ENCODE measurements at regions not wholly inside any gene's neighbourhood (a gene's known extent, or its start where the extent isn't known, plus 50 kb on each side); places are given as distances from the start of the nearest gene placed in this dataset.
"Not testable (repeated sequence)": the region's sequence is repeated elsewhere in the genome, so short reads cannot be mapped to it uniquely, and the experiment has no call there.

DNA sequence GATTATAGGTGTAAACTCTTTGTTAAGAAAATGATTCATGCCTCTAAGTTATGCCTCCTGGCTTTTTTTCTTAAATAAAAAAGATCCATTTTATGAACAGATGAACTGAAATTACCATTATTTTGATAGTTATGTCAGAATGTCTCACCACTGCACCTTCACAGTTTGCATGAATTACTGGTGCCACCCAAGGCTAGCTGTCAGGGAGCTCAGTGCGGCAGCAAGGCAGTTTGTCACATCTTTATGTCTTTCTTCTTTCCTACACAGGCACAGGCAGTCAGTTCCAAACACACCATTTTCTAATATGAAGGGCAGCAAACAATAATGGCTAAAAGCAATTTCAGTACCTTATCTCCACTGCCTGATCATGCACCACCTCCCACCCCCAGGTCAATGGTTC, 147.7 kb downstream of the SREK1 start:
- ChIA-PET POLR2A (no interaction called here), CTCF (no interaction called here)
- Histone ChIP-seq H3K4me3 (ENCODE audit: low read depth, low read length) (no peak overlapping the region), H3K4me1 (ENCODE audit: control insufficient read depth, insufficient read depth, low read length) (no peaks in the 10 kb centered on the region), H3K9me3 (ENCODE audit: control insufficient read depth, insufficient read depth, low read depth, low read length) (no peaks in the 10 kb centered on the region), H3K27ac (ENCODE audit: extremely low read depth, low read depth, low read length) (no peak overlapping the region), H3K36me3 (ENCODE audit: control insufficient read depth in 2 of 2, insufficient read depth in 1 of 2, low read length in 2 of 2) (no peaks in the 10 kb centered on the region)
- TF ChIP-seq EGR2 (tag by site-specific recombination; IDR thresholded peaks at IDR 0.05; ENCODE audit: low read depth), result no peak
- TF ChIP-seq, protein P1, sequence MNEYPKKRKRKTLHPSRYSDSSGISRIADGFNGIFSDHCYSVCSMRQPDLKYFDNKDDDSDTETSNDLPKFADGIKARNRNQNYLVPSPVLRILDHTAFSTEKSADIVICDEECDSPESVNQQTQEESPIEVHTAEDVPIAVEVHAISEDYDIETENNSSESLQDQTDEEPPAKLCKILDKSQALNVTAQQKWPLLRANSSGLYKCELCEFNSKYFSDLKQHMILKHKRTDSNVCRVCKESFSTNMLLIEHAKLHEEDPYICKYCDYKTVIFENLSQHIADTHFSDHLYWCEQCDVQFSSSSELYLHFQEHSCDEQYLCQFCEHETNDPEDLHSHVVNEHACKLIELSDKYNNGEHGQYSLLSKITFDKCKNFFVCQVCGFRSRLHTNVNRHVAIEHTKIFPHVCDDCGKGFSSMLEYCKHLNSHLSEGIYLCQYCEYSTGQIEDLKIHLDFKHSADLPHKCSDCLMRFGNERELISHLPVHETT (tag by site-specific recombination; IDR thresholded peaks at IDR 0.05), result no peak
- TF ChIP-seq ZNF561 (tag by site-specific recombination; IDR thresholded peaks at IDR 0.05; ENCODE audit: borderline replicate concordance), result no peak
- no peak for TF ChIP-seq SCRT1 (tag by site-specific recombination; IDR thresholded peaks at IDR 0.05; ENCODE audit: borderline replicate concordance)
- no peak for TF ChIP-seq ZNF426 (tag by site-specific recombination; IDR thresholded peaks at IDR 0.05)
- TF ChIP-seq ZNF660 (tag by site-specific recombination; IDR thresholded peaks at IDR 0.05), result no peak

DNA sequence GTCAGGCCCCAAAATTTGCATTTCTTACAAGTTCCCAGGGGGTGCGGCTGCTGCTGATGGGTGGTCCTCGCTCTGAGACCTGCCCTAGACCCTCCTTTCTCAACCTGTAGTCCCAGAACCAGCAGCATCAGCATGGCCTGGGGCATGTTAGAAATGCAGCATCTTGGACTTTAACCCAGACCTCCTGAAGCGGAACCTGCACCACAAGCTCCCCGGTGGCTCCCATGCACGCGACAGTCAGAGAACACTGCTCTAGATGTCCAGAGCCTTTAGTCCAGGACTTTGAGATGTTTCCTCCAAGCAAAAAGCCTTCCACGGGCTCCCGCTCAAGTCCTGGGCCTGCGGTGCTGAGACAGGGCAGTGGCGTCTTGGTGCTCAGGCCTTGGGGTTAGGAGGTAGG, 149.8 kb downstream of the SREK1 start:
- H3K4me1 ChIP-seq (ENCODE audit: control insufficient read depth, insufficient read depth, low read length); H3K27ac ChIP-seq (ENCODE audit: extremely low read depth, low read depth, low read length); POLR2A ChIA-PET; H3K36me3 ChIP-seq (ENCODE audit: control insufficient read depth in 2 of 2, insufficient read depth in 1 of 2, low read length in 2 of 2); H3K9me3 ChIP-seq (ENCODE audit: control insufficient read depth, insufficient read depth, low read depth, low read length); H3K4me3 ChIP-seq (ENCODE audit: low read depth, low read length): not testable (repeated sequence)
- CTCF ChIA-PET, result interaction anchor here (0.7 kb wide), 1 partner anchor 82 kb away, joined by 4 read pairs; no protein-coding TSS in a partner anchor

DNA sequence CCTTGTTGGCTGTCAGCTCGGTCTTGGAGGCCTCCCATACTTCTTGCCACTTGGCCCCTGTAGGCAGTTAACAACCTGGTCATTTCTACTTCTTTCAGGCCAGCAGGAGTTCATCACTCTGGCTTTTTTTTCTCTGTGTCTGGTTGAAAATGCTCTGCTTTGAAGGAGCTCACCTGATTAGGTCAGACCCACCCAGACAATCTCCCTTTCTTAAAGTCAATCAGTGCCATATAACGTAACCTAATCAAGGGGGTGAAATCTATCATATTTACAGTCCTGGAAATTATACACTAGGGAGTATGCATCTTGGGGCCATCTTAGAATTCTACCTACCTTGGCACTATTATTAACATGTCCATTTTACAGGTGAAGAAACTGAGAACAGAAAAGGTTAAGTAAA, 155.4 kb downstream of the SREK1 start:
- Histone ChIP-seq H3K9me3 (ENCODE audit: control insufficient read depth, insufficient read depth, low read depth, low read length) (no peaks in the 10 kb centered on the region), H3K36me3 (ENCODE audit: control insufficient read depth in 2 of 2, insufficient read depth in 1 of 2, low read length in 2 of 2) (no peaks in the 10 kb centered on the region), H3K4me1 (ENCODE audit: control insufficient read depth, insufficient read depth, low read length) (no peaks in the 10 kb centered on the region), H3K4me3 (ENCODE audit: low read depth, low read length) (no peak overlapping the region), H3K27ac (ENCODE audit: extremely low read depth, low read depth, low read length) (no peak overlapping the region)
- TF ChIP-seq, protein P2, sequence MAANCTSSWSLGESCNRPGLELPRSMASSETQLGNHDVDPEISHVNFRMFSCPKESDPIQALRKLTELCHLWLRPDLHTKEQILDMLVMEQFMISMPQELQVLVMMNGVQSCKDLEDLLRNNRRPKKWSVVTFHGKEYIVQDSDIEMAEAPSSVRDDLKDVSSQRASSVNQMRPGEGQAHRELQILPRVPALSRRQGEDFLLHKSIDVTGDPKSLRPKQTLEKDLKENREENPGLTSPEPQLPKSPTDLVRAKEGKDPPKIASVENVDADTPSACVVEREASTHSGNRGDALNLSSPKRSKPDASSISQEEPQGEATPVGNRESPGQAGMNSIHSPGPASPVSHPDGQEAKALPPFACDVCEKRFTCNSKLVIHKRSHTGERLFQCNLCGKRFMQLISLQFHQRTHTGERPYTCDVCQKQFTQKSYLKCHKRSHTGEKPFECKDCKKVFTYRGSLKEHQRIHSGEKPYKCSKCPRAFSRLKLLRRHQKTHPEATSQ (tag by site-specific recombination; IDR thresholded peaks at IDR 0.05), result no peak
- TF ChIP-seq ZNF10 (tag by site-specific recombination; IDR thresholded peaks at IDR 0.05), result peak; percentile 95
- ChIA-PET CTCF (interaction anchor here (0.6 to 1.5 kb wide), 5 partner anchors 8 to 665 kb away, joined by 3 to 6 read pairs (median 3); no protein-coding TSS in a partner anchor), POLR2A (interaction anchor here (0.5 kb wide), 1 partner anchor 345 kb away, joined by 4 read pairs; no protein-coding TSS in a partner anchor)

DNA sequence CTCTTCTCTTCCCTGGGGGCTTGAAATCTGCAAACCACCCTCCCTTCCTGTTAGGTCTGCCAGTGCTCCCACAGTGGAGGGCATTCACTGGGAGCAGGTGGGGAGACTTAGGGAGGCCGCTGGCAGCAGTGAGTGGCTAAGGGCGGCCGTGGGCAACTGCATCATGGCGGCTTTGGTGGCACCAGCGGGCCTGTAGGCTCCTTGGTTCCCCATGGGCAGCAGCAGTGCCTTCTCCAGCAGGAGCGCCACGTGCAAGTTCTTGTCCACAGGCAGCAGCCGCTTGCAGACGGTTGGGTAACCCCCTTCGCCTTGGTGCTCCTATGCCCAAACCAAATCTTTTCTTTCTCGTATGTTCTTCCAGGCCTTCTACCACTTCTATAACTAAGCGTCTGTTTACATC, 158.2 kb downstream of the SREK1 start:
- no peaks in the 10 kb centered on the region for H3K36me3 ChIP-seq (ENCODE audit: control insufficient read depth in 2 of 2, insufficient read depth in 1 of 2, low read length in 2 of 2)
- no peak overlapping the region for H3K4me3 ChIP-seq (ENCODE audit: low read depth, low read length)
- CTCF ChIA-PET, result interaction anchor here (0.5 kb wide), 2 partner anchors 427 to 468 kb away, joined by 3 to 4 read pairs; no protein-coding TSS in a partner anchor
- no peak overlapping the region for H3K27ac ChIP-seq (ENCODE audit: extremely low read depth, low read depth, low read length)
- POLR2A ChIA-PET, result no interaction called here
- H3K9me3 ChIP-seq (ENCODE audit: control insufficient read depth, insufficient read depth, low read depth, low read length), result no peaks in the 10 kb centered on the region
- H3K4me1 ChIP-seq (ENCODE audit: control insufficient read depth, insufficient read depth, low read length), result no peaks in the 10 kb centered on the region
- no peak for TF ChIP-seq ZNF214 (tag by site-specific recombination; IDR thresholded peaks at IDR 0.05; ENCODE audit: borderline replicate concordance)
- no peak for TF ChIP-seq SP3 (tag by site-specific recombination; IDR thresholded peaks at IDR 0.05)
- no peak for TF ChIP-seq ZNF571 (tag by site-specific recombination; IDR thresholded peaks at IDR 0.05)
- no peak for TF ChIP-seq ZNF169 (tag by site-specific recombination; IDR thresholded peaks at IDR 0.05)
- TF ChIP-seq ZIC2 (tag by site-specific recombination; IDR thresholded peaks at IDR 0.05), result no peak
- no peak for TF ChIP-seq ZNF354C (tag by site-specific recombination; IDR thresholded peaks at IDR 0.05; ENCODE audit: borderline replicate concordance, low read depth)
- no peak for TF ChIP-seq GLIS2 (tag by site-specific recombination; IDR thresholded peaks at IDR 0.05)
- TF ChIP-seq ZBTB8A (tag by site-specific recombination; IDR thresholded peaks at IDR 0.05), result no peak
- TF ChIP-seq, protein P3, sequence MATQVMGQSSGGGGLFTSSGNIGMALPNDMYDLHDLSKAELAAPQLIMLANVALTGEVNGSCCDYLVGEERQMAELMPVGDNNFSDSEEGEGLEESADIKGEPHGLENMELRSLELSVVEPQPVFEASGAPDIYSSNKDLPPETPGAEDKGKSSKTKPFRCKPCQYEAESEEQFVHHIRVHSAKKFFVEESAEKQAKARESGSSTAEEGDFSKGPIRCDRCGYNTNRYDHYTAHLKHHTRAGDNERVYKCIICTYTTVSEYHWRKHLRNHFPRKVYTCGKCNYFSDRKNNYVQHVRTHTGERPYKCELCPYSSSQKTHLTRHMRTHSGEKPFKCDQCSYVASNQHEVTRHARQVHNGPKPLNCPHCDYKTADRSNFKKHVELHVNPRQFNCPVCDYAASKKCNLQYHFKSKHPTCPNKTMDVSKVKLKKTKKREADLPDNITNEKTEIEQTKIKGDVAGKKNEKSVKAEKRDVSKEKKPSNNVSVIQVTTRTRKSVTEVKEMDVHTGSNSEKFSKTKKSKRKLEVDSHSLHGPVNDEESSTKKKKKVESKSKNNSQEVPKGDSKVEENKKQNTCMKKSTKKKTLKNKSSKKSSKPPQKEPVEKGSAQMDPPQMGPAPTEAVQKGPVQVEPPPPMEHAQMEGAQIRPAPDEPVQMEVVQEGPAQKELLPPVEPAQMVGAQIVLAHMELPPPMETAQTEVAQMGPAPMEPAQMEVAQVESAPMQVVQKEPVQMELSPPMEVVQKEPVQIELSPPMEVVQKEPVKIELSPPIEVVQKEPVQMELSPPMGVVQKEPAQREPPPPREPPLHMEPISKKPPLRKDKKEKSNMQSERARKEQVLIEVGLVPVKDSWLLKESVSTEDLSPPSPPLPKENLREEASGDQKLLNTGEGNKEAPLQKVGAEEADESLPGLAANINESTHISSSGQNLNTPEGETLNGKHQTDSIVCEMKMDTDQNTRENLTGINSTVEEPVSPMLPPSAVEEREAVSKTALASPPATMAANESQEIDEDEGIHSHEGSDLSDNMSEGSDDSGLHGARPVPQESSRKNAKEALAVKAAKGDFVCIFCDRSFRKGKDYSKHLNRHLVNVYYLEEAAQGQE (tag by site-specific recombination; IDR thresholded peaks at IDR 0.05), result no peak
- no peak for TF ChIP-seq ZNF211 (tag by site-specific recombination; IDR thresholded peaks at IDR 0.05; ENCODE audit: low read depth)
- no peak for TF ChIP-seq ZNF510 (tag by site-specific recombination; IDR thresholded peaks at IDR 0.05; ENCODE audit: insufficient replicate concordance)
- TF ChIP-seq, protein P4, sequence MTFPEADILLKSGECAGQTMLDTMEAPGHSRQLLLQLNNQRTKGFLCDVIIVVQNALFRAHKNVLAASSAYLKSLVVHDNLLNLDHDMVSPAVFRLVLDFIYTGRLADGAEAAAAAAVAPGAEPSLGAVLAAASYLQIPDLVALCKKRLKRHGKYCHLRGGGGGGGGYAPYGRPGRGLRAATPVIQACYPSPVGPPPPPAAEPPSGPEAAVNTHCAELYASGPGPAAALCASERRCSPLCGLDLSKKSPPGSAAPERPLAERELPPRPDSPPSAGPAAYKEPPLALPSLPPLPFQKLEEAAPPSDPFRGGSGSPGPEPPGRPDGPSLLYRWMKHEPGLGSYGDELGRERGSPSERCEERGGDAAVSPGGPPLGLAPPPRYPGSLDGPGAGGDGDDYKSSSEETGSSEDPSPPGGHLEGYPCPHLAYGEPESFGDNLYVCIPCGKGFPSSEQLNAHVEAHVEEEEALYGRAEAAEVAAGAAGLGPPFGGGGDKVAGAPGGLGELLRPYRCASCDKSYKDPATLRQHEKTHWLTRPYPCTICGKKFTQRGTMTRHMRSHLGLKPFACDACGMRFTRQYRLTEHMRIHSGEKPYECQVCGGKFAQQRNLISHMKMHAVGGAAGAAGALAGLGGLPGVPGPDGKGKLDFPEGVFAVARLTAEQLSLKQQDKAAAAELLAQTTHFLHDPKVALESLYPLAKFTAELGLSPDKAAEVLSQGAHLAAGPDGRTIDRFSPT (tag by site-specific recombination; IDR thresholded peaks at IDR 0.05), result no peak
